ENCODE measurements at regions not wholly inside any gene's neighbourhood (a gene's known extent, or its start where the extent isn't known, plus 50 kb on each side); places are given as distances from the start of the nearest gene placed in this dataset.

DNA sequence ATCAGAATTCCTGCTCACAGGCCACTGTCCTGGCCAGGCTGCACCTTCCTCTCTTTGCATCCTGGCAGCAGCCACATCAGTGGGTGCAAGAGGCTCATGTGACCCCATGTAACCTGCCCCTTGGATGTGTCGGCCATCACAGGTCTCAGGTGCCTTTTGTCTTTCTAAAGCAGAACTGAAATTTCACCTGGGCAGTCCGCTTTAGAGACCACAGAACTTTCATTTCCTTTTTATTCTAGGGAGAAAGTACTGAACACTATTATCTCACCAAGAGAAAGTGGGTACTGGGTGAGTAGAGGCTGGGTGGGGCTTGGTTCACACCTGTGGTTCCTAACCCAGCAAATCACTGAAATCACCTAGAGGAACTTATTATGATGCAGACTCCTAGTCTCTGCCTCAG, 51.7 kb upstream of the NUP160 start:
- TF ChIP-seq FOSL1 (tag; conservative IDR thresholded peaks at IDR 0.05) (no peak), RAD21 (CRISPR knock-in tag; conservative IDR thresholded peaks at IDR 0.05 in 1 of 2, IDR thresholded peaks at IDR 0.05 in 1 of 2) (no peak), BMI1 (IDR thresholded peaks at IDR 0.05; ENCODE audit: low read length) (no peak), ZZZ3 (IDR thresholded peaks at IDR 0.05) (no peak), ZNF224 (CRISPR knock-in tag; IDR thresholded peaks at IDR 0.05) (no peak), RCOR1 (IDR thresholded peaks at IDR 0.05; ENCODE audit: borderline replicate concordance in 1 of 2, low read depth in 2 of 2, low read length in 2 of 2) (no peak), NFRKB (IDR thresholded peaks at IDR 0.05; ENCODE audit: low read depth) (no peak), KAT2B (IDR thresholded peaks at IDR 0.05; ENCODE audit: low read depth, low read length) (no peak), NBN (IDR thresholded peaks at IDR 0.05; ENCODE audit: low read depth) (no peak), ZNF316 (IDR thresholded peaks at IDR 0.05) (no peak), SPI1 (IDR thresholded peaks at IDR 0.05; ENCODE audit: borderline replicate concordance, low read depth, low read length) (no peak), POLR2A (conservative IDR thresholded peaks at IDR 0.05) (no peak), BRCA1 (IDR thresholded peaks at IDR 0.05) (no peak), BRCA1 (CRISPR knock-in tag; IDR thresholded peaks at IDR 0.05) (no peak)
- TF ChIP-seq, protein P1, sequence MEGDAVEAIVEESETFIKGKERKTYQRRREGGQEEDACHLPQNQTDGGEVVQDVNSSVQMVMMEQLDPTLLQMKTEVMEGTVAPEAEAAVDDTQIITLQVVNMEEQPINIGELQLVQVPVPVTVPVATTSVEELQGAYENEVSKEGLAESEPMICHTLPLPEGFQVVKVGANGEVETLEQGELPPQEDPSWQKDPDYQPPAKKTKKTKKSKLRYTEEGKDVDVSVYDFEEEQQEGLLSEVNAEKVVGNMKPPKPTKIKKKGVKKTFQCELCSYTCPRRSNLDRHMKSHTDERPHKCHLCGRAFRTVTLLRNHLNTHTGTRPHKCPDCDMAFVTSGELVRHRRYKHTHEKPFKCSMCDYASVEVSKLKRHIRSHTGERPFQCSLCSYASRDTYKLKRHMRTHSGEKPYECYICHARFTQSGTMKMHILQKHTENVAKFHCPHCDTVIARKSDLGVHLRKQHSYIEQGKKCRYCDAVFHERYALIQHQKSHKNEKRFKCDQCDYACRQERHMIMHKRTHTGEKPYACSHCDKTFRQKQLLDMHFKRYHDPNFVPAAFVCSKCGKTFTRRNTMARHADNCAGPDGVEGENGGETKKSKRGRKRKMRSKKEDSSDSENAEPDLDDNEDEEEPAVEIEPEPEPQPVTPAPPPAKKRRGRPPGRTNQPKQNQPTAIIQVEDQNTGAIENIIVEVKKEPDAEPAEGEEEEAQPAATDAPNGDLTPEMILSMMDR (IDR thresholded peaks at IDR 0.05 in 2 of 3, conservative IDR thresholded peaks at IDR 0.05 in 1 of 3; ENCODE audit: insufficient read depth in 2 of 3, low read depth in 1 of 3, low read length in 3 of 3), result no peak

Data from K562 (cell line).